ENCODE measurements at regions not wholly inside any gene's neighbourhood (a gene's known extent, or its start where the extent isn't known, plus 50 kb on each side); places are given as distances from the start of the nearest gene placed in this dataset.

GRCh38 chr22:47259990-47260389, 497.5 kb downstream of the TBC1D22A start:
- Histone ChIP-seq H3K36me3 (no peaks in the 10 kb centered on the region), H3K27ac (no peak overlapping the region), H3K27me3 (peaks cover 0 to 30% (median 6%) of the 10 kb centered on the region in 3 donors), H3K9me3 (peaks cover 0 to 3% (median 0%) of the 10 kb centered on the region in 4 donors), H3K4me1 (no peaks in the 10 kb centered on the region), H3K4me3 (no peak overlapping the region)
- DNase-seq: no peak
- intact Hi-C loops (cut with DNase I; ENCODE audit: low total_unique reads): no loop called here
- TF ChIP-seq EP300 (IDR thresholded peaks at IDR 0.05): no peak
- TF ChIP-seq POLR2AphosphoS5 (IDR thresholded peaks at IDR 0.05): no peak
- TF ChIP-seq CTCF (IDR thresholded peaks at IDR 0.05): no peak
- TF ChIP-seq POLR2A (IDR thresholded peaks at IDR 0.05): no peak
- 85 to 92% (median 91%) methylated on average over 5 of the region's 5 CpGs for WGBS, 5 donors

DNA sequence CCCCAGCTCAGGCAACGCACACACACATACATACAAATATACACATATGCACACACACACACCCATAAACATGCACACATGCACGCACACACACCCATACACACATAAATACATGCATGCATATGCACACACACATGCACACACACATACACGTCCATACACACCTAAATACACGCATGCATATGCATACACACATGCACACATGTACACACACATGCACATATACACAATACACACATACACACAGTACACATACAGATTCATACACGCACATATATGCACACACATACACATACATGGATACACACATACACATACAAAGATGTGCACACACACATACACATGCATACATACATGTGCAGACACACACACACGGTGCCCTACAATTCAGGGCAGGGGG, 496.6 kb downstream of the TBC1D22A start:
- no peak overlapping the region for H3K27ac ChIP-seq
- peaks cover 0 to 3% (median 0%) of the 10 kb centered on the region in 4 donors for H3K9me3 ChIP-seq
- 70 to 83% (median 74%) methylated on average over 6 of the region's 6 CpGs for WGBS, 5 donors
- H3K36me3 ChIP-seq: no peaks in the 10 kb centered on the region
- DNase-seq: no peak
- no peak overlapping the region for H3K4me3 ChIP-seq
- peaks cover 0 to 30% (median 6%) of the 10 kb centered on the region in 3 donors for H3K27me3 ChIP-seq
- no peaks in the 10 kb centered on the region for H3K4me1 ChIP-seq
- intact Hi-C loops (cut with DNase I; ENCODE audit: low total_unique reads): no loop called here
- no peak for TF ChIP-seq CTCF (IDR thresholded peaks at IDR 0.05)
- no peak for TF ChIP-seq POLR2AphosphoS5 (IDR thresholded peaks at IDR 0.05)
- TF ChIP-seq POLR2A (IDR thresholded peaks at IDR 0.05): no peak

- Histone ChIP-seq H3K36me3 (no peaks in the 10 kb centered on the region), H3K27ac (no peak overlapping the region), H3K9me3 (peaks cover 0 to 9% (median 1%) of the 10 kb centered on the region in 4 donors), H3K4me1 (no peaks in the 10 kb centered on the region), H3K4me3 (no peak overlapping the region), H3K27me3 (peaks cover 0 to 30% (median 6%) of the 10 kb centered on the region in 3 donors)
- intact Hi-C loops (cut with DNase I; ENCODE audit: low total_unique reads): no loop called here
- TF ChIP-seq EP300 (IDR thresholded peaks at IDR 0.05): no peak
- no peak for TF ChIP-seq POLR2AphosphoS5 (IDR thresholded peaks at IDR 0.05)
- no peak for TF ChIP-seq CTCF (IDR thresholded peaks at IDR 0.05)
- TF ChIP-seq POLR2A (IDR thresholded peaks at IDR 0.05): no peak
- no peak for DNase-seq
- WGBS, 5 donors: 72 to 82% (median 74%) methylated on average over 10 to 11 of the region's 11 CpGs
Observed at GRCh38 chr22:47257976-47258375, 495.5 kb downstream of the TBC1D22A start.

DNA sequence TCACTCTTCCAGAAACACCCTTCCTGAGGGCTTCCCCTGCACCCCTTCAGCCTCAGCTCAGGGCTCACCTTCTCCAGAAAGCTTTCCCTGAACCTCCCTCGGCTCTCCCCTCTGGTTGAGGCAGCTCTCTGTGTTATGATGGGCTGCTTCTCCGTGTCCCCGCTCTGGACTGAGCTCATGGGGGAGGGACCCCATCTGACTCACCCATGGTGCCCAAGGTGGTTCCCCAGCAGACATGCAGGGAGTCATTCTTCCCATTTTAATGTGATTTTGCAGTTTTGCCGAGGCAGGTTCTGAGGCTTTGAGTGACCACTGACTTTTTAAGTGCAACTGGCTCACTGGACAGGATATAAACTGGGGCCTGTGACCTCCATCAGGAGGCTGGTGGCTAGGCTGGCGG, 495.1 kb downstream of the TBC1D22A start:
- WGBS, 5 donors: 65 to 86% (median 80%) methylated on average over 5 of the region's 5 CpGs

More for the DNA sequence above, 495.1 kb downstream of the TBC1D22A start:
- intact Hi-C loops (cut with DNase I; ENCODE audit: low total_unique reads): no loop called here
- Histone ChIP-seq H3K4me1 (no peaks in the 10 kb centered on the region), H3K36me3 (no peaks in the 10 kb centered on the region), H3K9me3 (peaks cover 0 to 12% (median 2%) of the 10 kb centered on the region in 4 donors), H3K27ac (no peak overlapping the region), H3K4me3 (no peak overlapping the region), H3K27me3 (peaks cover 0 to 30% (median 6%) of the 10 kb centered on the region in 3 donors)
- no peak for DNase-seq
- TF ChIP-seq POLR2AphosphoS5 (IDR thresholded peaks at IDR 0.05): no peak
- no peak for TF ChIP-seq POLR2A (IDR thresholded peaks at IDR 0.05)
- TF ChIP-seq CTCF (IDR thresholded peaks at IDR 0.05): no peak
- no peak for TF ChIP-seq EP300 (IDR thresholded peaks at IDR 0.05)
